ENCODE measurements at regions not wholly inside any gene's neighbourhood (a gene's known extent, or its start where the extent isn't known, plus 50 kb on each side); places are given as distances from the start of the nearest gene placed in this dataset.

DNA sequence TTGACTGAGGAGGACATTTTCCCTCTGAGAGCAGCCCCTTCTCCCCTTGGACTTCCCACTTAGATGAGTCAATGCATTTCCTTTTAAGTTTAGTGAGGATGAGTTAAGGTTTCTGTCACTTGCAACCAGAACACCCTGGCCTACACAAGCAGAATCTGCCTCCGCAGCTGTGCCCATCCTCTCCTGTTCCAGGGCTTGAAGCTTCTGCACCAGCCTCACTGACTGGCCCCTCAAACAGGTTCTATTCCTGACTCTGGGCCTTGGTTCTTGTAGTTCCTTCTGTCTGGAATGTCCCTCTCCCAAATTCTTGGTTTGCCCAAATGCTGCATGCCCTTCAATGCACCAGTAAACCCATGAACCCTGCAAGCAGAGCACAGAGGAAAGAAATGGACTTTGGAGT, 394.4 kb downstream of the PTPRU start:
- peaks cover 0 to 4% (median 0%) of the 10 kb centered on the region in 4 donors for H3K9me3 ChIP-seq (ENCODE audit: control insufficient read depth in 4 of 4, low read length in 3 of 4)
- 88% methylated on average over 1 of the region's 1 CpG for WGBS
- TF ChIP-seq HNF4A (conservative IDR thresholded peaks at IDR 0.05) (no peak), JUND (IDR thresholded peaks at IDR 0.05) (no peak)
- TF ChIP-seq, protein P1, sequence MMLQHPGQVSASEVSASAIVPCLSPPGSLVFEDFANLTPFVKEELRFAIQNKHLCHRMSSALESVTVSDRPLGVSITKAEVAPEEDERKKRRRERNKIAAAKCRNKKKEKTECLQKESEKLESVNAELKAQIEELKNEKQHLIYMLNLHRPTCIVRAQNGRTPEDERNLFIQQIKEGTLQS (IDR thresholded peaks at IDR 0.05), result no peak
- no peaks in the 10 kb centered on the region for H3K4me1 ChIP-seq (ENCODE audit: control insufficient read depth in 4 of 4, insufficient read depth in 4 of 4, low read length in 3 of 4)
- H3K4me3 ChIP-seq (ENCODE audit: low read depth in 1 of 3, low read length in 3 of 3), result no peak overlapping the region
- no peaks in the 10 kb centered on the region for H3K36me3 ChIP-seq (ENCODE audit: control insufficient read depth in 4 of 4, insufficient read depth in 3 of 4, low read depth in 1 of 4, low read length in 3 of 4)
- no peaks in the 10 kb centered on the region for H3K27me3 ChIP-seq (ENCODE audit: control insufficient read depth in 4 of 4, insufficient read depth in 4 of 4, low read length in 3 of 4)
- peak; percentile 9 for DNase-seq (ENCODE audit: low spot score)
- H3K27ac ChIP-seq (ENCODE audit: low read depth in 1 of 2, low read length in 2 of 2), result no peak overlapping the region
- no peak overlapping the region for H3K9ac ChIP-seq (ENCODE audit: low read depth in 1 of 2, low read length in 2 of 2)

DNA sequence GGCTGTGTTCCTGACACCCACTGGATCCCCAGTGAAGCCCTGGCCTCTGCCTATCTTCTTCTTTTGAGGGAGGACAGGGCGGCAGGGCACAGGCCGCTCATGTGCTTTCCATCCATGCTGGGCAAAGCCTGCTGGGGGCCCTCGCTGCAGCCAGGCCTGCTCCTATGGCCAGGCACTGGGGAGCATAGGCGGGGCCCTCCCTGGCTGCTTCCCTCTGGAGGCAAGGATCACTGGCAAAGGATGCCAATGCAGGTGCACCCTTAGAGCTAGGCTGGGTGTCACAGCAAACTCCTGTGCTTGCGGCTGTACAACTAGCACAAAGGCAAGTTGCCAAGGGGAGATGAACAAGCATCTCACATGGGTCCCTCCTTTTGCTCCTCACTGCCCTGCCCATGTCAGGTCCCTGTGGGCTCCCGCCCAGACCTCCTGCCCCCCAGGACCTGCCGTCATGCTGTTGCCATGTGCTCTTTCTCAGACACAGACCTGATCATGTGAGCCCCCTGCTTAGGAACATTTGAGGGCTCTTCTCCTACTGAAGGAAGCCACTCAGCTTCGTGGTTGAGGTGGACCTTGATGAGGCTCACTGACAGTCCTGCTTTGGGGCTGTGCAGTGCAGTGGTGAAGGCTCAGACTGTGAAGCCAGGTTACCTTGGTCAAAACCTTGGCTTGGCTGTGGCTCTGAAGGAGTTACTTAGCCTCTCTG, 393.6 kb downstream of the PTPRU start:
- TF ChIP-seq TAF1 (conservative IDR thresholded peaks at IDR 0.05) (no peak), NR2F2 (IDR thresholded peaks at IDR 0.05) (no peak), RAD21 (IDR thresholded peaks at IDR 0.05) (no peak), HNF4A (conservative IDR thresholded peaks at IDR 0.05) (no peak), JUND (IDR thresholded peaks at IDR 0.05) (no peak), HNF4G (IDR thresholded peaks at IDR 0.05) (no peak), RXRA (IDR thresholded peaks at IDR 0.05) (no peak), YY1 (IDR thresholded peaks at IDR 0.05) (no peak), FOXA1 (IDR thresholded peaks at IDR 0.05) (no peak), GABPA (IDR thresholded peaks at IDR 0.05 in 1 of 2, conservative IDR thresholded peaks at IDR 0.05 in 1 of 2) (no peak), FOXA2 (IDR thresholded peaks at IDR 0.05) (no peak), SP1 (IDR thresholded peaks at IDR 0.05) (no peak), EGR1 (IDR thresholded peaks at IDR 0.05; ENCODE audit: low read depth in 2 of 2) (no peak)
- TF ChIP-seq, protein P2, sequence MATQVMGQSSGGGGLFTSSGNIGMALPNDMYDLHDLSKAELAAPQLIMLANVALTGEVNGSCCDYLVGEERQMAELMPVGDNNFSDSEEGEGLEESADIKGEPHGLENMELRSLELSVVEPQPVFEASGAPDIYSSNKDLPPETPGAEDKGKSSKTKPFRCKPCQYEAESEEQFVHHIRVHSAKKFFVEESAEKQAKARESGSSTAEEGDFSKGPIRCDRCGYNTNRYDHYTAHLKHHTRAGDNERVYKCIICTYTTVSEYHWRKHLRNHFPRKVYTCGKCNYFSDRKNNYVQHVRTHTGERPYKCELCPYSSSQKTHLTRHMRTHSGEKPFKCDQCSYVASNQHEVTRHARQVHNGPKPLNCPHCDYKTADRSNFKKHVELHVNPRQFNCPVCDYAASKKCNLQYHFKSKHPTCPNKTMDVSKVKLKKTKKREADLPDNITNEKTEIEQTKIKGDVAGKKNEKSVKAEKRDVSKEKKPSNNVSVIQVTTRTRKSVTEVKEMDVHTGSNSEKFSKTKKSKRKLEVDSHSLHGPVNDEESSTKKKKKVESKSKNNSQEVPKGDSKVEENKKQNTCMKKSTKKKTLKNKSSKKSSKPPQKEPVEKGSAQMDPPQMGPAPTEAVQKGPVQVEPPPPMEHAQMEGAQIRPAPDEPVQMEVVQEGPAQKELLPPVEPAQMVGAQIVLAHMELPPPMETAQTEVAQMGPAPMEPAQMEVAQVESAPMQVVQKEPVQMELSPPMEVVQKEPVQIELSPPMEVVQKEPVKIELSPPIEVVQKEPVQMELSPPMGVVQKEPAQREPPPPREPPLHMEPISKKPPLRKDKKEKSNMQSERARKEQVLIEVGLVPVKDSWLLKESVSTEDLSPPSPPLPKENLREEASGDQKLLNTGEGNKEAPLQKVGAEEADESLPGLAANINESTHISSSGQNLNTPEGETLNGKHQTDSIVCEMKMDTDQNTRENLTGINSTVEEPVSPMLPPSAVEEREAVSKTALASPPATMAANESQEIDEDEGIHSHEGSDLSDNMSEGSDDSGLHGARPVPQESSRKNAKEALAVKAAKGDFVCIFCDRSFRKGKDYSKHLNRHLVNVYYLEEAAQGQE (IDR thresholded peaks at IDR 0.05), result no peak
- TF ChIP-seq, protein P3, sequence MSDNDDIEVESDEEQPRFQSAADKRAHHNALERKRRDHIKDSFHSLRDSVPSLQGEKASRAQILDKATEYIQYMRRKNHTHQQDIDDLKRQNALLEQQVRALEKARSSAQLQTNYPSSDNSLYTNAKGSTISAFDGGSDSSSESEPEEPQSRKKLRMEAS (IDR thresholded peaks at IDR 0.05), result no peak
- TF ChIP-seq, protein P1 (IDR thresholded peaks at IDR 0.05), result no peak
- TF ChIP-seq, protein P4, sequence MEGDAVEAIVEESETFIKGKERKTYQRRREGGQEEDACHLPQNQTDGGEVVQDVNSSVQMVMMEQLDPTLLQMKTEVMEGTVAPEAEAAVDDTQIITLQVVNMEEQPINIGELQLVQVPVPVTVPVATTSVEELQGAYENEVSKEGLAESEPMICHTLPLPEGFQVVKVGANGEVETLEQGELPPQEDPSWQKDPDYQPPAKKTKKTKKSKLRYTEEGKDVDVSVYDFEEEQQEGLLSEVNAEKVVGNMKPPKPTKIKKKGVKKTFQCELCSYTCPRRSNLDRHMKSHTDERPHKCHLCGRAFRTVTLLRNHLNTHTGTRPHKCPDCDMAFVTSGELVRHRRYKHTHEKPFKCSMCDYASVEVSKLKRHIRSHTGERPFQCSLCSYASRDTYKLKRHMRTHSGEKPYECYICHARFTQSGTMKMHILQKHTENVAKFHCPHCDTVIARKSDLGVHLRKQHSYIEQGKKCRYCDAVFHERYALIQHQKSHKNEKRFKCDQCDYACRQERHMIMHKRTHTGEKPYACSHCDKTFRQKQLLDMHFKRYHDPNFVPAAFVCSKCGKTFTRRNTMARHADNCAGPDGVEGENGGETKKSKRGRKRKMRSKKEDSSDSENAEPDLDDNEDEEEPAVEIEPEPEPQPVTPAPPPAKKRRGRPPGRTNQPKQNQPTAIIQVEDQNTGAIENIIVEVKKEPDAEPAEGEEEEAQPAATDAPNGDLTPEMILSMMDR (IDR thresholded peaks at IDR 0.05; ENCODE audit: low read depth, low read length, missing input control), result no peak
- TF ChIP-seq, protein P5, sequence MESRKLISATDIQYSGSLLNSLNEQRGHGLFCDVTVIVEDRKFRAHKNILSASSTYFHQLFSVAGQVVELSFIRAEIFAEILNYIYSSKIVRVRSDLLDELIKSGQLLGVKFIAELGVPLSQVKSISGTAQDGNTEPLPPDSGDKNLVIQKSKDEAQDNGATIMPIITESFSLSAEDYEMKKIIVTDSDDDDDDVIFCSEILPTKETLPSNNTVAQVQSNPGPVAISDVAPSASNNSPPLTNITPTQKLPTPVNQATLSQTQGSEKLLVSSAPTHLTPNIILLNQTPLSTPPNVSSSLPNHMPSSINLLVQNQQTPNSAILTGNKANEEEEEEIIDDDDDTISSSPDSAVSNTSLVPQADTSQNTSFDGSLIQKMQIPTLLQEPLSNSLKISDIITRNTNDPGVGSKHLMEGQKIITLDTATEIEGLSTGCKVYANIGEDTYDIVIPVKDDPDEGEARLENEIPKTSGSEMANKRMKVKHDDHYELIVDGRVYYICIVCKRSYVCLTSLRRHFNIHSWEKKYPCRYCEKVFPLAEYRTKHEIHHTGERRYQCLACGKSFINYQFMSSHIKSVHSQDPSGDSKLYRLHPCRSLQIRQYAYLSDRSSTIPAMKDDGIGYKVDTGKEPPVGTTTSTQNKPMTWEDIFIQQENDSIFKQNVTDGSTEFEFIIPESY (IDR thresholded peaks at IDR 0.05), result no peak
- Histone ChIP-seq H3K9ac (ENCODE audit: low read depth in 1 of 2, low read length in 2 of 2) (no peak overlapping the region), H3K4me3 (ENCODE audit: low read depth in 1 of 3, low read length in 3 of 3) (no peak overlapping the region), H3K27ac (ENCODE audit: low read depth in 1 of 2, low read length in 2 of 2) (no peak overlapping the region), H3K36me3 (ENCODE audit: control insufficient read depth in 4 of 4, insufficient read depth in 3 of 4, low read depth in 1 of 4, low read length in 3 of 4) (no peaks in the 10 kb centered on the region), H3K9me3 (ENCODE audit: control insufficient read depth in 4 of 4, low read length in 3 of 4) (peaks cover 0 to 4% (median 0%) of the 10 kb centered on the region in 4 donors), H3K4me1 (ENCODE audit: control insufficient read depth in 4 of 4, insufficient read depth in 4 of 4, low read length in 3 of 4) (no peaks in the 10 kb centered on the region), H3K27me3 (ENCODE audit: control insufficient read depth in 4 of 4, insufficient read depth in 4 of 4, low read length in 3 of 4) (no peaks in the 10 kb centered on the region)
- DNase-seq (ENCODE audit: low spot score), result peak; percentile 28
- 83% methylated on average over 8 of the region's 8 CpGs for WGBS
